ENCODE measurements at regions not wholly inside any gene's neighbourhood (a gene's known extent, or its start where the extent isn't known, plus 50 kb on each side); places are given as distances from the start of the nearest gene placed in this dataset.

DNA sequence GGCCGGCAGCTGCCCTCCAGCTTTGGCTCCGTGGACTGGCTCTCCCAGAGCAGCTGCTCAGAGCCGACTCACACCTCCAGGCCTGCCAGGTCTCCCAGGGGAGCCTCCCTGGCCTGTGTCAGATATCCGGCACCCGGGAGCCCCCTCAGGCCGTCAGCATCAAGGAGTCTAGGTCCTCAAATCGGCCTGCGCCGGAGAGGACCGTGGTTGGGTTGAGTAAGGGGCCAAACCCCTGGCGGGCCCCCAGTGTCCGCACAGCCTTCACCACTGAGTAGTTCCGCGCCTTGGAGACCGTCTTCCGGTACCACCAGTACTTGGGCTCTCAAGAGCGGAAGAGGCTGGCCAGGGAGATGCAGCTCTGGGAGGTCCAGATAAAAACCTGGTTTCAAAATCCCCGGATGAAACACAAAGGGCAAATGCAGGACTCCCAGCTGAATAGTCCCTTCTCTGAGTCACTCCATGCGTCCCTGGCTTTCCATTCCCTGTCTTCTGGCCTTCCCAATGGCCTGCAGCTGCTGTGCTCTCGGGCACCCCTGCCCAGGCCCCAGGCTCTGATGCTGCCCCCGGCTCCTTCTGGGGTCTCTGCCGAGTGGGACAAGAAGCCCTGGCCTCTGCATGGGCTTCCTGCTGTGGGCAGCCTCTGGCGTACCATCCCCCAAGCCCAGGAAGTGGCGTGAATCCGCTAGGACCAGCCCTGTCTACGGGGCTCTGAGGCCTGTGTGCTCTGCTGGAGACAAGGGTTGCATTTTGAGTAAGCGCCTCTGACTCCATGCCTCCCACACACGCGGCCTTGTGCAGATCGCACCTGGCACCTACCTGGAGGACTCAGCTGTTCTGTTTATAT, 245.1 kb upstream of the ATXN7L3B start:
- H3K36me3 ChIP-seq (ENCODE audit: control insufficient read depth, low read length) = no peaks in the 10 kb centered on the region
- no peak overlapping the region for H3K27ac ChIP-seq (ENCODE audit: low read depth, low read length)
- H3K4me3 ChIP-seq (ENCODE audit: low read length) = no peak overlapping the region
- H3K4me1 ChIP-seq (ENCODE audit: control insufficient read depth, low read length) = no peaks in the 10 kb centered on the region
- H3K27me3 ChIP-seq (ENCODE audit: control insufficient read depth, low read length) = no peaks in the 10 kb centered on the region
- H4K20me1 ChIP-seq (ENCODE audit: control insufficient read depth, insufficient read depth, low read depth, low read length) = no peaks in the 10 kb centered on the region
- no peaks in the 10 kb centered on the region for H3F3A ChIP-seq (ENCODE audit: control insufficient read depth, insufficient read depth)
- no peak overlapping the region for H3K4me2 ChIP-seq (ENCODE audit: low read length)
- H3K9me2 ChIP-seq (replicated peaks; ENCODE audit: control insufficient read depth, low read length) = no peaks in the 10 kb centered on the region
- TF ChIP-seq, protein P1, sequence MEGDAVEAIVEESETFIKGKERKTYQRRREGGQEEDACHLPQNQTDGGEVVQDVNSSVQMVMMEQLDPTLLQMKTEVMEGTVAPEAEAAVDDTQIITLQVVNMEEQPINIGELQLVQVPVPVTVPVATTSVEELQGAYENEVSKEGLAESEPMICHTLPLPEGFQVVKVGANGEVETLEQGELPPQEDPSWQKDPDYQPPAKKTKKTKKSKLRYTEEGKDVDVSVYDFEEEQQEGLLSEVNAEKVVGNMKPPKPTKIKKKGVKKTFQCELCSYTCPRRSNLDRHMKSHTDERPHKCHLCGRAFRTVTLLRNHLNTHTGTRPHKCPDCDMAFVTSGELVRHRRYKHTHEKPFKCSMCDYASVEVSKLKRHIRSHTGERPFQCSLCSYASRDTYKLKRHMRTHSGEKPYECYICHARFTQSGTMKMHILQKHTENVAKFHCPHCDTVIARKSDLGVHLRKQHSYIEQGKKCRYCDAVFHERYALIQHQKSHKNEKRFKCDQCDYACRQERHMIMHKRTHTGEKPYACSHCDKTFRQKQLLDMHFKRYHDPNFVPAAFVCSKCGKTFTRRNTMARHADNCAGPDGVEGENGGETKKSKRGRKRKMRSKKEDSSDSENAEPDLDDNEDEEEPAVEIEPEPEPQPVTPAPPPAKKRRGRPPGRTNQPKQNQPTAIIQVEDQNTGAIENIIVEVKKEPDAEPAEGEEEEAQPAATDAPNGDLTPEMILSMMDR (IDR thresholded peaks at IDR 0.05; ENCODE audit: low read depth, low read length, poor library complexity, severe bottlenecking) = no peak
- TF ChIP-seq EZH2phosphoT487 (IDR thresholded peaks at IDR 0.05; ENCODE audit: borderline replicate concordance, low read length) = no peak
- peaks cover 8% of the 10 kb centered on the region; the same call in 1 of the 2 replicates for H3K9me3 ChIP-seq (ENCODE audit: control insufficient read depth, insufficient read depth, low read length)
- no peaks in the 10 kb centered on the region for H3K79me2 ChIP-seq (ENCODE audit: control insufficient read depth, low read length)

DNA sequence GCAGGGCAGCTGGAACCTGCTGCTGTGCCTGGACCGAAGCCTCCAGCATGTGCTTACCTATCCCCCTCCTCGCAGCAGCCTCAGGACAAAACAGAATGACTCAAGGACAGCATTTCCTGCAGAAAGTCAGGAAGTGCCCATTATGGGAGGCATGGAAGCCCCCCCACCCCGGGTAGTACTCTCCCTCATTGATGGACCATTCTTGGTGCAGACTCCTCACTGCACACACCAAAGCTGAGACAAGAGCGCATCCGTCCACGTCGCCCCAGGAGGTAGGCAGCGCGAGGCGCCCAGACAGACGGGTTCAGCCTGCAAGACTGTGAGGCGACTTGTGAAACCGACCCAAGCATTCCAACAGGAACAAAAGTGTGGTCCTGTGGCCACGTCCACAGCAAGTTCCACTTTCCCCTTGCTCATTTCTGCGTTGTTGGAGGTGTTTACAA, 243.9 kb upstream of the ATXN7L3B start:
- no peak overlapping the region for H3K27ac ChIP-seq (ENCODE audit: low read depth, low read length)
- no peak overlapping the region for H3K4me2 ChIP-seq (ENCODE audit: low read length)
- H3K27me3 ChIP-seq (ENCODE audit: control insufficient read depth, low read length) = no peaks in the 10 kb centered on the region
- H4K20me1 ChIP-seq (ENCODE audit: control insufficient read depth, insufficient read depth, low read depth, low read length) = no peaks in the 10 kb centered on the region
- H3K9me2 ChIP-seq (replicated peaks; ENCODE audit: control insufficient read depth, low read length) = no peaks in the 10 kb centered on the region
- H3K36me3 ChIP-seq (ENCODE audit: control insufficient read depth, low read length) = no peaks in the 10 kb centered on the region
- no peak overlapping the region for H3K4me3 ChIP-seq (ENCODE audit: low read length)
- no peaks in the 10 kb centered on the region for H3F3A ChIP-seq (ENCODE audit: control insufficient read depth, insufficient read depth)
- no peaks in the 10 kb centered on the region for H3K79me2 ChIP-seq (ENCODE audit: control insufficient read depth, low read length)
- H3K4me1 ChIP-seq (ENCODE audit: control insufficient read depth, low read length) = no peaks in the 10 kb centered on the region
- peaks cover 8% of the 10 kb centered on the region; the same call in 1 of the 2 replicates for H3K9me3 ChIP-seq (ENCODE audit: control insufficient read depth, insufficient read depth, low read length)
- TF ChIP-seq, protein P1 (IDR thresholded peaks at IDR 0.05; ENCODE audit: low read depth, low read length, poor library complexity, severe bottlenecking) = no peak
- no peak for TF ChIP-seq EZH2phosphoT487 (IDR thresholded peaks at IDR 0.05; ENCODE audit: borderline replicate concordance, low read length)

DNA sequence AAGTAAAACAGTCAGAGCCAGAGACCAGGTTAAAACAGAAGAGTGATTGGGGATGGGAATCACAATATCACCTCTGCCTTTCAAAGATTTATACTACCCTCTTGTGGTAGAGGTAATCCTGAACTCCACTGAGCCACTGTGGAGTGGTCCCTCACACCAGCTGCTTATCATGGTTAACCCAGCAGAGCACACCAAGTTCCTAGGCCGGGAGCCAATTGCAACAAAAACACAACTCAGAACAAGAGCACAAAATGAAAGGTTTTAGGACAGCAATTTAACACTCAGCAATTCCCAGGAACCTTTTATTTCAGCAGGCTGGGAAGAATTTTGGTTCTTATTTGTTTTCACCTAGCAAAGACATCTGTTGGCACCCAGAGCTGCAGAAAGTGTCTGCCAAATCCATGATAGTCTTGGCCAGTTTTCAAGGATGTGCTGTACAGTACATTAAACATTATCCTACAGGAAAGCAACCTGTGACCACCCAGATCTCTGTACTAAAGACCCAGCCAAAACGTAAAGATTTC, 220.5 kb upstream of the ATXN7L3B start:
- H3K27ac ChIP-seq (ENCODE audit: low read depth, low read length) = no peak overlapping the region
- H3K4me1 ChIP-seq (ENCODE audit: control insufficient read depth, low read length) = no peaks in the 10 kb centered on the region
- H3K4me3 ChIP-seq (ENCODE audit: low read length) = no peak overlapping the region
- H3K36me3 ChIP-seq (ENCODE audit: control insufficient read depth, low read length) = no peaks in the 10 kb centered on the region
- no peaks in the 10 kb centered on the region for H3K79me2 ChIP-seq (ENCODE audit: control insufficient read depth, low read length)
- no peaks in the 10 kb centered on the region for H3K9me3 ChIP-seq (ENCODE audit: control insufficient read depth, insufficient read depth, low read length)
- H3K27me3 ChIP-seq (ENCODE audit: control insufficient read depth, low read length) = no peaks in the 10 kb centered on the region
- no peaks in the 10 kb centered on the region for H3K9me2 ChIP-seq (replicated peaks; ENCODE audit: control insufficient read depth, low read length)
- TF ChIP-seq, protein P1 (IDR thresholded peaks at IDR 0.05; ENCODE audit: low read depth, low read length, poor library complexity, severe bottlenecking) = no peak
- TF ChIP-seq EZH2phosphoT487 (IDR thresholded peaks at IDR 0.05; ENCODE audit: borderline replicate concordance, low read length) = no peak
- no peaks in the 10 kb centered on the region for H3F3A ChIP-seq (ENCODE audit: control insufficient read depth, insufficient read depth)
- H3K4me2 ChIP-seq (ENCODE audit: low read length) = no peak overlapping the region
- H4K20me1 ChIP-seq (ENCODE audit: control insufficient read depth, insufficient read depth, low read depth, low read length) = no peaks in the 10 kb centered on the region

All from DOHH2 (cell line).